Right atrium auricular region (tissue), 2 donors: ENCODE measurements at regions not wholly inside any gene's neighbourhood (a gene's known extent, or its start where the extent isn't known, plus 50 kb on each side); places are given as distances from the start of the nearest gene placed in this dataset.
A peak's percentile ranks its signal among the peaks of the same experiment; 100 is the strongest.

ENCODE experiments used
- DNase-seq: peaks from one replicate; pipeline ENCODE4 v3.0.0-alpha.2; 2019; ENCODE audit warnings: low spot score
- H3K27ac ChIP-seq, 2 donors: fragments of 200-600 bp; sonication (generic); 1 replicate in 1 of 2; 2 replicates in 1 of 2; pipeline ENCODE4 v1.5.1; 2016 to 2019
- H3K27me3 ChIP-seq, 2 donors: fragments of 200-600 bp; sonication (generic); one replicate each; pipeline versions ENCODE4 v1.5.1 to v1.6.0; 2017 to 2019
- H3K36me3 ChIP-seq: fragments of 200-600 bp; sonication (generic); one replicate; pipeline ENCODE4 v1.5.1; 2016
- H3K4me1 ChIP-seq, 2 donors: fragments of 200-600 bp; sonication (generic); one replicate each; pipeline versions ENCODE4 v1.5.1 to v1.6.0; 2017 to 2019
- H3K4me3 ChIP-seq, 2 donors: fragments of 200-600 bp; sonication (generic); 1 replicate in 1 of 2; 2 replicates in 1 of 2; pipeline ENCODE4 v1.5.1; 2017 to 2019; ENCODE audit warnings: mild to moderate bottlenecking in 1 of 2, moderate library complexity in 1 of 2
- H3K9me3 ChIP-seq, 2 donors: fragments of 200-600 bp; sonication (generic); one replicate each; pipeline ENCODE4 v1.5.1; 2019
- TF ChIP-seq, protein P1 (sequence below), 2 donors: fragments of 200-600 bp; sonication (generic); IDR thresholded peaks; one replicate each; pipeline ENCODE4 v1.5.1; 2019; ENCODE audit warnings: antibody characterized with exemption in 2 of 2

DNA sequence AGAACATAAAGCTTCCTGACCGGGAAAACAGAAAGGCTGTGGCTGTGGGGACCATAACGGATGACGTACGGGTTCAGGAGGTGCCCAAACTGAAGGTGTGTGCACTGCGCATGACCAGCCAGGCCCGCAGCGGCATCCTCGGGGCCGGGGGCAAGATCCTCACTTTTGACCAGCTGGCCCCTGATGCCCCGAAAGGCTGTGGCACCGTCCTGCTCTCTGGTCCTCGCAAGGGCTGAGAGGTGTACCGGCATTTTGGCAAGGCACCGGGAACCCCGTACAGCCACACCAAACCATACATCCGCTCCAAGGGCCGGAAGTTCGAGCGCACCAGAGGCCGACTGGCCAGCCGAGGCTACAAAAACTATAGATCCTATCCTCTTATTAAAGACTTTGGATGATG lies 179.3 kb downstream of the PTN start:
- Histone ChIP-seq H3K27ac (no peak overlapping the region), H3K4me3 (no peak overlapping the region), H3K4me1 (no peaks in the 10 kb centered on the region), H3K36me3 (no peaks in the 10 kb centered on the region), H3K9me3 (no peaks in the 10 kb centered on the region), H3K27me3 (no peaks in the 10 kb centered on the region)
- no peak for DNase-seq
- TF ChIP-seq, protein P1, sequence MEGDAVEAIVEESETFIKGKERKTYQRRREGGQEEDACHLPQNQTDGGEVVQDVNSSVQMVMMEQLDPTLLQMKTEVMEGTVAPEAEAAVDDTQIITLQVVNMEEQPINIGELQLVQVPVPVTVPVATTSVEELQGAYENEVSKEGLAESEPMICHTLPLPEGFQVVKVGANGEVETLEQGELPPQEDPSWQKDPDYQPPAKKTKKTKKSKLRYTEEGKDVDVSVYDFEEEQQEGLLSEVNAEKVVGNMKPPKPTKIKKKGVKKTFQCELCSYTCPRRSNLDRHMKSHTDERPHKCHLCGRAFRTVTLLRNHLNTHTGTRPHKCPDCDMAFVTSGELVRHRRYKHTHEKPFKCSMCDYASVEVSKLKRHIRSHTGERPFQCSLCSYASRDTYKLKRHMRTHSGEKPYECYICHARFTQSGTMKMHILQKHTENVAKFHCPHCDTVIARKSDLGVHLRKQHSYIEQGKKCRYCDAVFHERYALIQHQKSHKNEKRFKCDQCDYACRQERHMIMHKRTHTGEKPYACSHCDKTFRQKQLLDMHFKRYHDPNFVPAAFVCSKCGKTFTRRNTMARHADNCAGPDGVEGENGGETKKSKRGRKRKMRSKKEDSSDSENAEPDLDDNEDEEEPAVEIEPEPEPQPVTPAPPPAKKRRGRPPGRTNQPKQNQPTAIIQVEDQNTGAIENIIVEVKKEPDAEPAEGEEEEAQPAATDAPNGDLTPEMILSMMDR (IDR thresholded peaks at IDR 0.05): no peak

DNA sequence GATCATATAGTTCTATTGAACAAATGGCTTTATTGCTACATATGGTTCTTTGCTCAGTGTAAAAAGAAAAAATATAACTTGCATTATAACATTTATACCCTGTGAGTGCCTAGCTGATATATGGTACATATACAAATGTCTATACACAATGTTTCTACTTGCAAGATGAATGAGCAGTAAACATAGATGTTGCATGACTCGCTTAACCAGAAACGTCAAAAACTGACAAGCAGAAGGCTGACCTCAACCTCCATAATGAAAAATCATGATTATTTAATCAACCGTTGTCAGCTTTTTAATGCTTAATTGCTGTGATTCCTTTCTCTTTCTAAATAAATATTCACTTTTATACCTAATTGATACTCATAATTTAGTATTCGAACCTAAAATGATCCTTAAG lies 183.3 kb downstream of the PTN start:
- peaks cover 0 to 16% of the 10 kb centered on the region in 2 donors for H3K9me3 ChIP-seq
- no peaks in the 10 kb centered on the region for H3K4me1 ChIP-seq
- no peaks in the 10 kb centered on the region for H3K36me3 ChIP-seq
- H3K4me3 ChIP-seq: no peak overlapping the region
- H3K27me3 ChIP-seq: no peaks in the 10 kb centered on the region
- TF ChIP-seq, protein P1 (IDR thresholded peaks at IDR 0.05): no peak
- no peak for DNase-seq
- no peak overlapping the region for H3K27ac ChIP-seq

DNA sequence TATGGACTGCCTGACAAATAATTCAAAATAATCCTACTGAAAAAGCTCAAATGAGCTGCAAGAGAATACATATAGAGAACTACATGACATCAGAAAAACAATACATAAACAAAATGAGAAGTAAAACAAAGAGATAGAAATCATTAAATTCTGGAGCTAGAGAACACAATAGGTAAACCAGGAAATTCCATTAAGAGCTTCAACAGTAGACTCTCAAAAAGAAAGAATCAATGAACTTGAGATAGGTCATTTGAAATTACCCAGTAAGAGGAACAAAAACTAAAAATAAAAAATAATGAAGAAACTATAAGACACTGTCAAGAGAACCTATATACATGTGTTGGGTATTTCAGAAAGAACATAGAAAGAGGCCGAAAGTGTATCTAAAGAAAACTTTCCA lies 186.3 kb downstream of the PTN start:
- TF ChIP-seq, protein P1 (IDR thresholded peaks at IDR 0.05): no peak
- Histone ChIP-seq H3K9me3 (peaks cover 0 to 16% of the 10 kb centered on the region in 2 donors), H3K36me3 (no peaks in the 10 kb centered on the region), H3K27me3 (no peaks in the 10 kb centered on the region), H3K4me1 (no peaks in the 10 kb centered on the region), H3K4me3 (no peak overlapping the region), H3K27ac (no peak overlapping the region)
- no peak for DNase-seq

DNA sequence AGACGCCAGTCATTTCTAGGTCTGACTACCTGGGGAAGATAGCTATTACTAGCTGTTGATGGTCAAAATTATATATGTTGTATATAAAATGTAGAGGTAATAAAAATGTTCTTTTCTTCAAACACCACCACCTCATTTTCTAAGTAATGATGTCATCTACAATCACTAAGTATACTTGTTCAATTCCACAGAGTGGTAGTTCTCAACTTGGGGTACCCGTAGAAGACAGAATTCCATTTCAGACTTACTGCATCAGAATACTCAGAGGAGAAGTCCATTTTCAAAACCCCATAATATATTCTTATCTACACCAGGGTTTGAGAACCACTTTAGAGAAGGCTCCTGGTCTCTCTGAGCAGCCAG lies 191.9 kb downstream of the PTN start:
- H3K27ac ChIP-seq: no peak overlapping the region

DNA sequence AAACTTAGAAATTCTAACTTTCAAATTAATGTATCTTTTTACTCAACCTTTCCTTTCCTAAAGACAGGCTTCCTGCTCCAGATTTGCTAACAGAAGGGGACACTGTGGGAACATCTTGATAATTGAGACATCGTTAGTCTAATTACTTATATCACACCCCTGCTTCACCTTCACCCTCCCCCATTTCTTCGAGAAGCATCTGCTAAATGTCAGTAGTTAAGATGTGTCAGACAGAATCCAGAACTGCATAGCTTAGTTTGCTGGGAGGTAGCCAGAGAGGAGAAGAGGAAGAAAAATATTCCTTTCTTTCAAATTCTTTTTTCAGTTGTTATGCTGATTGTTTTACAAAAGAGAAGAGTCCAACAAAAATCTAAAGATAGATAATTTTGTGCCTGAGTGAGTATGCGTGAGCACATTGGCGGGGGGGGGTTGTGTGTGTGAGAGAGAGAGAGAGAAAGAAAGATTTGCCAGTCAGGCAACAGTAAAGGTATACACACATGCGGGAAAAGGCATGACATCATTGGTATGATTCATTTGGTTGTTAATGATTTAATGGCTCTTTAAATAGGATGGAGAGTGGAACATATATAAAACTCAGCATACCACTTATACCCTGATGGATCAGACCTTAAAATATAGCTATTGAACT lies 192.4 kb downstream of the PTN start:
- Histone ChIP-seq H3K4me3 (no peak overlapping the region), H3K9me3 (no peaks in the 10 kb centered on the region), H3K4me1 (no peaks in the 10 kb centered on the region), H3K27ac (peak overlapping the region in 1 of 2 donors; percentile 69), H3K36me3 (no peaks in the 10 kb centered on the region), H3K27me3 (no peaks in the 10 kb centered on the region)
- no peak for DNase-seq
- TF ChIP-seq, protein P1 (IDR thresholded peaks at IDR 0.05): no peak

More for the DNA sequence above, 191.9 kb downstream of the PTN start:
- no peaks in the 10 kb centered on the region for H3K36me3 ChIP-seq
- TF ChIP-seq, protein P1 (IDR thresholded peaks at IDR 0.05): no peak
- no peak overlapping the region for H3K4me3 ChIP-seq
- peaks cover 0 to 3% of the 10 kb centered on the region in 2 donors for H3K9me3 ChIP-seq
- no peak for DNase-seq
- H3K4me1 ChIP-seq: no peaks in the 10 kb centered on the region
- H3K27me3 ChIP-seq: no peaks in the 10 kb centered on the region

DNA sequence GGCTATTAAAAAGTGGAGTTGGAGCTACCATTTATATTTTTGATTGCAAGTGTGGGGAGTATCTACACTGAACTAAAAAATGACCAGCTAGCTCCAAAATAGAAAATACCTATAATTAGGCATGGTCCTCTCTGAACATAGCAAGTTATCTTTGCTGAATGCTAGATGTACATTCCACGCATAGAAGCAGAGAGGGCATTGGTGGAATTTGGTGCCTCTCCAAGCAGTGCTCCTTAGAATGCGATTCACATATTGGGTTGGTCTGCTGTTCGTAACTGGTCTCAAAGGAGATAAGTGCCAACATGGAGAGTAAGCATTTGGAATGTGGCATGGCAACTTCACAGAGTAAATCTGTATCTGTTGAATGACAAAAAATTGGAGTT lies 196.2 kb downstream of the PTN start:
- H3K4me3 ChIP-seq: no peak overlapping the region
- TF ChIP-seq, protein P1 (IDR thresholded peaks at IDR 0.05): no peak
- no peaks in the 10 kb centered on the region for H3K4me1 ChIP-seq
- no peak for DNase-seq
- H3K9me3 ChIP-seq: no peaks in the 10 kb centered on the region
- H3K27ac ChIP-seq: no peak overlapping the region
- H3K36me3 ChIP-seq: no peaks in the 10 kb centered on the region
- H3K27me3 ChIP-seq: no peaks in the 10 kb centered on the region
